HFFc6 (cell line): ENCODE measurements at regions not wholly inside any gene's neighbourhood (a gene's known extent, or its start where the extent isn't known, plus 50 kb on each side); places are given as distances from the start of the nearest gene placed in this dataset.

Experiments
- DNase-seq: peaks from one replicate; pipeline ENCODE4 v3.0.0-alpha.2; 2018
- H3K27ac Mint-ChIP-seq: 2 replicates; pipeline ENCODE4 v1.8.0; 2020; ENCODE audit warnings: mild to moderate bottlenecking, mixed read lengths
- H3K27me3 Mint-ChIP-seq: 2 replicates; pipeline ENCODE4 v1.8.0; 2021; ENCODE audit warnings: mild to moderate bottlenecking, moderate library complexity, mixed read lengths; ENCODE audit not compliant: insufficient read depth
- H3K36me3 Mint-ChIP-seq: 2 replicates; pipeline ENCODE4 v1.8.0; 2021; ENCODE audit warnings: low read depth, mixed read lengths
- H3K4me1 Mint-ChIP-seq: 2 replicates; pipeline ENCODE4 v1.8.0; 2020; ENCODE audit warnings: low read depth, mixed read lengths
- H3K4me3 Mint-ChIP-seq: 2 replicates; pipeline ENCODE4 v1.8.0; 2020; ENCODE audit warnings: mild to moderate bottlenecking, moderate library complexity, mixed read lengths
- H3K9me3 Mint-ChIP-seq: 2 replicates; pipeline ENCODE4 v1.8.0; 2020; ENCODE audit warnings: mild to moderate bottlenecking, mixed read lengths
- CTCF ChIP-seq: fragments of 200-600 bp; sonication (generic); IDR thresholded peaks from 2 replicates; pipeline ENCODE4 v1.5.0; 2021; ENCODE audit warnings: antibody characterized with exemption, mild to moderate bottlenecking

- TF ChIP-seq CTCF, result no peak
- no peak for DNase-seq
- no peak overlapping the region for H3K4me3 Mint-ChIP-seq
- no peaks in the 10 kb centered on the region for H3K27me3 Mint-ChIP-seq
- H3K9me3 Mint-ChIP-seq, result peaks cover 32% of the 10 kb centered on the region
- no peaks in the 10 kb centered on the region for H3K36me3 Mint-ChIP-seq
- H3K27ac Mint-ChIP-seq, result no peak overlapping the region
- H3K4me1 Mint-ChIP-seq, result no peaks in the 10 kb centered on the region
Observed at GRCh38 chr6:133100865-133101264, 140.3 kb upstream of the EYA4 start.

- peaks cover 27% of the 10 kb centered on the region for H3K9me3 Mint-ChIP-seq
- no peaks in the 10 kb centered on the region for H3K4me1 Mint-ChIP-seq
- no peak overlapping the region for H3K27ac Mint-ChIP-seq
- no peak for TF ChIP-seq CTCF
- no peak overlapping the region for H3K4me3 Mint-ChIP-seq
- H3K27me3 Mint-ChIP-seq, result no peaks in the 10 kb centered on the region
- no peak for DNase-seq
- H3K36me3 Mint-ChIP-seq, result no peaks in the 10 kb centered on the region
Observed at GRCh38 chr6:133101790-133102189, 139.4 kb upstream of the EYA4 start.

- Mint-ChIP-seq H3K36me3 (no peaks in the 10 kb centered on the region), H3K4me1 (no peaks in the 10 kb centered on the region), H3K4me3 (no peak overlapping the region), H3K9me3 (peaks cover 26% of the 10 kb centered on the region), H3K27me3 (no peaks in the 10 kb centered on the region), H3K27ac (no peak overlapping the region)
- DNase-seq, result no peak
- TF ChIP-seq CTCF, result no peak
Observed at GRCh38 chr6:133106934-133107333, 134.2 kb upstream of the EYA4 start.

- no peak overlapping the region for H3K27ac Mint-ChIP-seq
- no peak overlapping the region for H3K4me3 Mint-ChIP-seq
- no peak for TF ChIP-seq CTCF
- no peaks in the 10 kb centered on the region for H3K4me1 Mint-ChIP-seq
- H3K9me3 Mint-ChIP-seq, result peaks cover 15% of the 10 kb centered on the region
- H3K27me3 Mint-ChIP-seq, result no peaks in the 10 kb centered on the region; the same call in 1 of the 2 replicates
- DNase-seq, result no peak
- H3K36me3 Mint-ChIP-seq, result no peaks in the 10 kb centered on the region
Observed at GRCh38 chr6:133108419-133108818, 132.7 kb upstream of the EYA4 start.

- no peak for DNase-seq
- Mint-ChIP-seq H3K36me3 (no peaks in the 10 kb centered on the region; the same call in 1 of the 2 replicates), H3K4me3 (no peak overlapping the region), H3K27ac (no peak overlapping the region), H3K9me3 (peaks cover 9% of the 10 kb centered on the region), H3K27me3 (no peaks in the 10 kb centered on the region; the same call in 1 of the 2 replicates), H3K4me1 (no peaks in the 10 kb centered on the region)
- no peak for TF ChIP-seq CTCF
Observed at GRCh38 chr6:133114973-133115372, 126.2 kb upstream of the EYA4 start.

GRCh38 chr6:133115946-133116345, 125.2 kb upstream of the EYA4 start:
- no peak for DNase-seq
- Mint-ChIP-seq H3K27ac (no peak overlapping the region), H3K27me3 (no peaks in the 10 kb centered on the region; the same call in 1 of the 2 replicates), H3K4me1 (no peaks in the 10 kb centered on the region), H3K9me3 (peaks cover 17% of the 10 kb centered on the region), H3K4me3 (no peak overlapping the region), H3K36me3 (no peaks in the 10 kb centered on the region; the same call in 1 of the 2 replicates)
- no peak for TF ChIP-seq CTCF
